GM18861 (cell line): ENCODE measurements at regions not wholly inside any gene's neighbourhood (a gene's known extent, or its start where the extent isn't known, plus 50 kb on each side); places are given as distances from the start of the nearest gene placed in this dataset.
"Not testable (repeated sequence)": the region's sequence is repeated elsewhere in the genome, so short reads cannot be mapped to it uniquely, and the experiment has no call there.

ENCODE experiments used
- ATAC-seq: cut with Tn5 transposase; IDR thresholded peaks from one replicate; pipeline ENCODE4 v1.9.1; 2021; ENCODE audit not compliant: unreplicated experiment

- no peak for ATAC-seq
These were observed 2277.7 kb upstream of the AGA start for GRCh38 chr4:179719766-179720450.

GRCh38 chr4:179726491-179726890 lies 2284.3 kb upstream of the AGA start:
- not testable (repeated sequence) for ATAC-seq

- ATAC-seq, result no peak
These were observed 2286.1 kb upstream of the AGA start for GRCh38 chr4:179728305-179728704.

GRCh38 chr4:179736820-179737219 lies 2294.6 kb upstream of the AGA start:
- ATAC-seq, result not testable (repeated sequence)

- no peak for ATAC-seq
These were observed 2296.6 kb upstream of the AGA start for GRCh38 chr4:179738822-179739221.

DNA sequence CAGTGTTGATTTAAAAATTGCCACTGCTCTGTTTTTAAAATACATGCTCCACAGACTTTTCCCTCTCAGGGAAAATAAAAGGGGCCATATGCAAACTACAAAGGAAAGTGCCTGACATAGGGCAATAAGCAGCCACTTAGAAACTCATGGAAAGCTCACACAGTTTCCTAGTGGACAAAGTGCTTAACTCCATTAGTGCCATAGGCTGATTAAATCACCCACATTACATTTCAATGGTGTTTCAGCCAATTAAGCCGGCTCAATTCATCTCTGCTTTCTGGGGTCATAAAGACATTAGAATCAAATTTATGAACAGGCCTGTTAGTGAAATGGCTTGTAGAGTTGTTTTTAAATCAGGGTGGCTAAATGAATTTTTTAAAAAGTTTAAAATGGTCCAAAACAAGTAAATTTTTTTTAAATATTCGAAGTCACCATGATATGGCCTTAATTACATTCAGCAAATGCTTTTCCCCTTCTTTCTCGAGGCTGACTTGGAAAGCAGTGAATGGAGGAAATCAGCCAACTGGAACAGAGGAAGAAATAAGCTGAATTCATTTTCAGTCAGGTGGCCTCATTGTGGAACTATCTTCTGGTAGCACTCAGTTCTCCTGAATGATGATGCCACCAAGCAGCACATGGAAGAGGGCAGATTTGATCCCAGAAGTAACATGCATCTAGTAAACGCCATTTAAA lies 2305.1 kb upstream of the AGA start:
- ATAC-seq, result no peak

DNA sequence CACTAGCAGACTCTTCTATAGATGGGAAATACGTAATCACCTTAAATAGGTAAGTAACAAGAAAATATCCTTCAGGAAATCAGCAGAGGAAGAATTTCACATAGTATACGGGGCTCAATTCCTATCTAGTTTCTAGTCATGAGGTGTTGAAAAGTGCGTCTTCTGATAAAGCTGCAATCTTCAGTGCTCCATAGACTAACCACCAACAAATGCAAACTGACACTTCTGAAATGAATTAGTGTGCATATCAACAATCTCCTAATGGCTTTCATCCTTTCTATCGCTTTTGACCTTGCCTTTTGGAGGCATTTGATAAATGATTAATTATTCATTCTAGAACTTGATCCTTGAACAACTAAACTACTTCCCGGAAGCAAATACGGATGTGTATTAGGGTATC lies 2306.6 kb upstream of the AGA start:
- ATAC-seq, result no peak

- no peak for ATAC-seq
These were observed 2308.1 kb upstream of the AGA start for GRCh38 chr4:179750374-179750773.

GRCh38 chr4:179751669-179752068 lies 2309.4 kb upstream of the AGA start:
- no peak for ATAC-seq

GRCh38 chr4:179755322-179755721 lies 2313.1 kb upstream of the AGA start:
- no peak for ATAC-seq

DNA sequence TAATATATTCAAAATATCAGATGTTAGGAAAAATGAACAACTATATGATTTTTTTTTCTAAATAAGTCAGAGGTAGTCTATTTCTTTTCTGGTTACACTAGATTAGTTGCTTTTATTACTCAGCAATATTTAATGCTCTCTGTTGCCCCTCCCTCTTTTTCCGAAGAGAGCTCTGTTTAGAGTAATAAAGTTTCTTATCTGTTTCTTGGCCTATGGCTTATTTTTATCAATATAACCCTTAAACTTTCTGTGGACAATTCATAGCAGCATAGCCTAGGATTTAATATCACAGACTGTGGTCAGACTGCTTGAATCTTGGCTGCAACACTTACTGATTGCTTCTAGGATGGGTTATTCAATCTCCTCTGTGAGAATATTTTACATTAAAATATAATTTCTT lies 2315.4 kb upstream of the AGA start:
- ATAC-seq, result no peak

GRCh38 chr4:179762840-179763239 lies 2320.6 kb upstream of the AGA start:
- ATAC-seq, result no peak

DNA sequence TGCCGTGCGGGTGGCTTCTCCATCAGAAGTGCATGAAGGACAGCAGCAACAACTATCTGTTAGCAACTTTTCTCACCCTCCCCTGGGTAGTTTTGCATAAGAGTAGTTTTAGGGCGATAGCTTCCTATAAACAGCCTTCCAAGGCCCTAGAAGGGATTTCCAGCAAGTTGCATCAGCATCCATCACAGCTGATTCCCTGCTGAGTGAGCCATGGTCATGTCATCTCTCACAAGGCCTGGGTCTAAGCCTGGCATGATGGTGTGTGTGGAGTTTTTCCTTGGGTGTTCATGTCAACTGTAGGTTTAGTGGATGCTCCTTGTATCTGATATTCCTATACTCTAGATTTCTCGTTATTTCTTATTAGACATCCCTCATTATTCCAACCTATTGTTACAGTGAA lies 2324.7 kb upstream of the AGA start:
- no peak for ATAC-seq

DNA sequence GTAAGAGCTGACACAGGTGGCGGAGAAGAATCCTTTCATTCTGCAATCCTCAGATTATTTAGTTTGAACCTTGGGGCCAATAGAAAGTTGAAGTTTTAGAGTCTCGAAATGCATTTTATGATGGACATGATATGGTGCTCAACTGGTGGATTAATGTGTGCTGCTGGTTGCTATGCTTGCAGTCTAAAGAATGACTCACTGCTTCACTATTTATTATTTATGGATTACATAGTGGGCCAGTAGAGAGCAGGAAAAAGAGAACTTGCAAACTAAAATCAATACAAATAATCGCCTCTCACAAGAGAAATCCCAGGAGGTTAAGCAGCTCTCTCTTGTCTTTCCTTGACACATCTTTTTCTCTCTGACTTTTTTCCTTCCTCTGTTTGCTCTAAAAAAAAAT lies 2326.8 kb upstream of the AGA start:
- ATAC-seq, result no peak

GRCh38 chr4:179797738-179798137 lies 2355.5 kb upstream of the AGA start:
- ATAC-seq, result no peak

DNA sequence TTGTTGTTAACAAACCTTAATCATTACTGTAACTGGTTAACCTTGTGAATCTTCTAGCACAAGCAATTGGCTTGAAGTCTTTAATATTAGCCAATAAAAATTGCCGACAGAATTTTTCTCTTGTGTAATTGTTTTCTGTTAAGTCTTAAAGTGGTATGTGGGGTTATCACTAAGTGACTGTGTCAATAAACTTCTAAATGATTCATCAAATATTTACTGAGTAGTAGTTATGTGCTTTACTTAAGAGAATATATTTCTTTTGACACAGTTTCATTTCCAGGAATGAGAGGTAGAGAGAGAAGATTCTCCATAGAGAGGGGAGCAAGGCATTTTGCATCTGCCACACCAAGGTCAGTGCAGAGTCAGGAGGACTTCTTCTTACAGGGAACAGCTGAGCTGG lies 2361.6 kb upstream of the AGA start:
- no peak for ATAC-seq

DNA sequence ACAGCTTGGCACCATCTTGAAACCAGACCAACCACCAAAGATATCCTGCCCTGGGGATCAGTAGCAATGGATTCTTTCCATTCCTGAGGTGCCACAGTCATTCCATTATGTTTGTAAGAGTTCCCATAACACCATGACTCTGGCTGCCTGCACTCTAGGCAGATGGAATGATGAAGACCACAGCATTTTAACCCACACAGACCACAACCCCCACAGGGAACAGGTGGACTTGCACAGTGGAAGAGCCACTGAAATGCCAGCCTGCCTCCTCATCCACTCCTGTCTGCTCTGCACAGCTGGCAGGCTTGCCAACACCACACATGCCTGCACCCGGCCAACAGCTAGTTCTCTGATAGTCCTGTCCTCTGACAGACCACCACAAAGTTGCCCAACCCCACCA lies 2362.2 kb upstream of the AGA start:
- ATAC-seq, result no peak

DNA sequence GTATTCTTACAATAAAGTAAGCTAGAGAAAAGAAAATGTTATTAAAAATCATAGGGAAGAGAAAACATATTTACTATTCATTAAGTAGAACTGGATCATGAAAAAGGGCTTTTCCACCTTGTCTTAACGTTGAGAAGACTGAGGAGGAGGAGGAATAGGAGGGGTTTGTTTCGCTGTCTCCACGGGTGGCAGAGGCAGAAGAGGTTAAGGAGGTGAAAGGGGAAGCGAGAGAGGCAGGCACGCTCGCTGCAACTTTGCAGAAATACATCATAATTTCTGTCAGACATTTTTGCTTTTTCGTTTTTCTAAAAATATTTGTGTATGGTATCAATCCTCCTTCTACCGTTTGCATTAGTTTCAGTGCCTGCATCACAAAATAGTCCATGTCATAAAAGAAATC lies 2375.1 kb upstream of the AGA start:
- no peak for ATAC-seq

DNA sequence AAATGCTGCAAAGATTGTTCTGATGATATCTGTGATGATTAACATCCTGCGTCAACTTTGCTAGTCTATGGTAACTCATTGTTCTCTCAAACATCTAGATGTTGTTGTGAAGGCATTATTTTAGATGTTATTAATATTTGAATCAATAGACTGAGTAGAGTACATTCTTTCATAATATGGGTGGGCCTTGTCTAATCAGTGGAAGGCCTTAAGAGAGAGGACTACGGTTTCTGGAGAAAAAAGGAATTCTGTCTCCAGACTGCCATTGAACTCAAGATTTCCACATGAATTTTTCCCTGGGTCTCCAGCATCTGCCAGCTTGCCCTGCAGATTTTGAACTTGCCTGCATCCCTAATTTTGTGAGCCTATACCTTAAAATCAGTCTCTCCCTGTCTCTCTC lies 2381.1 kb upstream of the AGA start:
- ATAC-seq, result no peak

DNA sequence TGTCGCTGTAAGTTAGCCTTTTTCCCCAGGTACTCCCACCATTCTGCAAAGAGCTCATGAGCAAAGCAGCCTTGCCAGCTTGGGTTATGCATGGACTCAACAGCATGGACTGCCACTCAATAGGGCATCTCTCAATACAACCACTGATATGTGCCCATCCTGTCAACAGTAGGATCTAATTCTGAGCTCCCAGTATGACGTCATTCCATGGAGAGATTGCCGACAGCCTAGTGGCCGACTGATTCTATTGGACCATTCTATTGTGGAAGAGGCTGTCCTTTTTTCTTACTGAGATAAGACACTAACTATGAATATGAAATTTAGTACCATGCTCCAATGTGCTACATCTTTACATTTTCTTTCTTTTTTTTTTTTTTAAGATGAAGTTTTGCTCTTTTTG lies 2389.0 kb upstream of the AGA start:
- no peak for ATAC-seq

GRCh38 chr4:179836179-179837075 lies 2394.2 kb upstream of the AGA start:
- ATAC-seq, result no peak

DNA sequence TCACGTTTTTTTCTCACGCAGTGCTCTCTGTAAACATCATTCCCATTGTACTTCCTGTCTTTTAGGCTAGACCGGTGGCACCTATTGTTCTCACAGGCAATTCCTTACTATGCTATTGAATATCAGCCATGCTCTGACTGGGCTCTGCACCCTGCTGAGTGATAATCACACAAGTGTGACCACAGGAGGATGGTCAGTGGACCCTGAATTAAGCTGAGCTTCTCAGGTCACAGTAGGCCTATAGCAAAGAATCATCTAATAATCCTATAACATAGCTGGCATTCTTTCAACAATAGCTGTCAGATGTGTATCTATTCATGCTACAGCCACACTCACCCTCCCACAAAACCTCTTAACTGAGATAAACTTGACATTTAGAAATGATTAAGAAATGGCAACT lies 2399.8 kb upstream of the TENM3 start:
- no peak for ATAC-seq
